ENCODE measurements at regions not wholly inside any gene's neighbourhood (a gene's known extent, or its start where the extent isn't known, plus 50 kb on each side); places are given as distances from the start of the nearest gene placed in this dataset.

- ATAC-seq (replicated peaks in 1 of 2) (no peak), DNase-seq (no peak)
- H3K4me3 Mint-ChIP-seq: no peak overlapping the region
- no peaks in the 10 kb centered on the region for H3K9me3 Mint-ChIP-seq
- no peaks in the 10 kb centered on the region for H3K36me3 Mint-ChIP-seq (ENCODE audit: insufficient read depth in 2 of 2)
- H3K27me3 Mint-ChIP-seq (ENCODE audit: low read depth): no peaks in the 10 kb centered on the region
- H3K27ac Mint-ChIP-seq: no peak overlapping the region
- no peaks in the 10 kb centered on the region for H3K4me1 Mint-ChIP-seq (ENCODE audit: low read depth)
Measured at GRCh38 chr11:92642177-92642931, 327.1 kb upstream of the MTNR1B start.

GRCh38 chr11:92643827-92644226 lies 325.6 kb upstream of the MTNR1B start:
- ATAC-seq (replicated peaks in 1 of 2): no peak
- Mint-ChIP-seq H3K27ac (no peak overlapping the region), H3K4me3 (no peak overlapping the region), H3K9me3 (no peaks in the 10 kb centered on the region), H3K4me1 (ENCODE audit: low read depth) (no peaks in the 10 kb centered on the region), H3K36me3 (ENCODE audit: insufficient read depth in 2 of 2) (no peaks in the 10 kb centered on the region), H3K27me3 (ENCODE audit: low read depth) (no peaks in the 10 kb centered on the region)
- DNase-seq: no peak

- Mint-ChIP-seq H3K4me1 (ENCODE audit: low read depth) (no peaks in the 10 kb centered on the region), H3K4me3 (no peak overlapping the region), H3K27me3 (ENCODE audit: low read depth) (no peaks in the 10 kb centered on the region), H3K9me3 (no peaks in the 10 kb centered on the region), H3K36me3 (ENCODE audit: insufficient read depth in 2 of 2) (no peaks in the 10 kb centered on the region), H3K27ac (no peak overlapping the region)
- no peak for ATAC-seq (replicated peaks in 1 of 2)
- DNase-seq: no peak
Measured at GRCh38 chr11:92644595-92645445, 324.6 kb upstream of the MTNR1B start.

- H3K27me3 Mint-ChIP-seq (ENCODE audit: low read depth): no peaks in the 10 kb centered on the region
- no peak overlapping the region for H3K27ac Mint-ChIP-seq
- H3K9me3 Mint-ChIP-seq: peaks cover 3 to 4% of the 10 kb centered on the region in 2 donors
- no peak overlapping the region for H3K4me3 Mint-ChIP-seq
- no peaks in the 10 kb centered on the region for H3K36me3 Mint-ChIP-seq (ENCODE audit: insufficient read depth in 2 of 2)
- H3K4me1 Mint-ChIP-seq (ENCODE audit: low read depth): no peaks in the 10 kb centered on the region
- no peak for DNase-seq
- no peak for ATAC-seq (replicated peaks in 1 of 2)
Measured at GRCh38 chr11:92651159-92651558, 318.3 kb upstream of the MTNR1B start.

GRCh38 chr11:92653454-92653853 lies 316.0 kb upstream of the MTNR1B start:
- Mint-ChIP-seq H3K4me1 (ENCODE audit: low read depth) (no peaks in the 10 kb centered on the region), H3K36me3 (ENCODE audit: insufficient read depth in 2 of 2) (no peaks in the 10 kb centered on the region), H3K27ac (no peak overlapping the region), H3K4me3 (no peak overlapping the region), H3K9me3 (peaks cover 3 to 4% of the 10 kb centered on the region in 2 donors), H3K27me3 (ENCODE audit: low read depth) (no peaks in the 10 kb centered on the region)
- DNase-seq (no peak), ATAC-seq (replicated peaks in 1 of 2) (no peak)

- Mint-ChIP-seq H3K4me3 (no peak overlapping the region), H3K9me3 (peaks cover 7% of the 10 kb centered on the region in 2 donors), H3K36me3 (ENCODE audit: insufficient read depth in 2 of 2) (no peaks in the 10 kb centered on the region), H3K27me3 (ENCODE audit: low read depth) (no peaks in the 10 kb centered on the region), H3K4me1 (ENCODE audit: low read depth) (no peaks in the 10 kb centered on the region), H3K27ac (no peak overlapping the region)
- no peak for DNase-seq
- ATAC-seq (replicated peaks in 1 of 2): no peak
Measured at GRCh38 chr11:92656783-92657182, 312.7 kb upstream of the MTNR1B start.

GRCh38 chr11:92657226-92657625 lies 312.2 kb upstream of the MTNR1B start:
- H3K36me3 Mint-ChIP-seq (ENCODE audit: insufficient read depth in 2 of 2): no peaks in the 10 kb centered on the region
- no peak overlapping the region for H3K4me3 Mint-ChIP-seq
- DNase-seq (no peak), ATAC-seq (replicated peaks in 1 of 2) (no peak)
- no peak overlapping the region for H3K27ac Mint-ChIP-seq
- no peaks in the 10 kb centered on the region for H3K4me1 Mint-ChIP-seq (ENCODE audit: low read depth)
- H3K9me3 Mint-ChIP-seq: peaks cover 7% of the 10 kb centered on the region in 2 donors
- no peaks in the 10 kb centered on the region for H3K27me3 Mint-ChIP-seq (ENCODE audit: low read depth)

GRCh38 chr11:92658733-92659132 lies 310.7 kb upstream of the MTNR1B start:
- H3K9me3 Mint-ChIP-seq: peaks cover 7 to 9% of the 10 kb centered on the region in 2 donors

GRCh38 chr11:92659793-92660192 lies 309.7 kb upstream of the MTNR1B start:
- H3K27ac Mint-ChIP-seq: no peak overlapping the region

More at GRCh38 chr11:92658733-92659132, 310.7 kb upstream of the MTNR1B start:
- ATAC-seq (replicated peaks in 1 of 2) (no peak), DNase-seq (no peak)
- peaks cover 6% of the 10 kb centered on the region for H3K27me3 Mint-ChIP-seq (ENCODE audit: low read depth)
- no peaks in the 10 kb centered on the region for H3K36me3 Mint-ChIP-seq (ENCODE audit: insufficient read depth in 2 of 2)
- H3K4me1 Mint-ChIP-seq (ENCODE audit: low read depth): no peaks in the 10 kb centered on the region
- H3K27ac Mint-ChIP-seq: no peak overlapping the region
- H3K4me3 Mint-ChIP-seq: no peak overlapping the region

GRCh38 chr11:92662601-92663360 lies 306.7 kb upstream of the MTNR1B start:
- no peak overlapping the region for H3K4me3 Mint-ChIP-seq

More at GRCh38 chr11:92659793-92660192, 309.7 kb upstream of the MTNR1B start:
- no peak for ATAC-seq (replicated peaks in 1 of 2)
- Mint-ChIP-seq H3K4me1 (ENCODE audit: low read depth) (no peaks in the 10 kb centered on the region), H3K4me3 (no peak overlapping the region), H3K36me3 (ENCODE audit: insufficient read depth in 2 of 2) (no peaks in the 10 kb centered on the region), H3K9me3 (peaks cover 7% of the 10 kb centered on the region in 2 donors), H3K27me3 (ENCODE audit: low read depth) (peaks cover 6% of the 10 kb centered on the region)
- DNase-seq: no peak

GRCh38 chr11:92663539-92663938 lies 305.9 kb upstream of the MTNR1B start:
- H3K36me3 Mint-ChIP-seq (ENCODE audit: insufficient read depth in 2 of 2): no peaks in the 10 kb centered on the region
- ATAC-seq (replicated peaks in 1 of 2) (no peak), DNase-seq (no peak)
- no peak overlapping the region for H3K27ac Mint-ChIP-seq
- H3K4me1 Mint-ChIP-seq (ENCODE audit: low read depth): no peaks in the 10 kb centered on the region
- peaks cover 5 to 7% of the 10 kb centered on the region in 2 donors for H3K9me3 Mint-ChIP-seq
- peaks cover 6% of the 10 kb centered on the region for H3K27me3 Mint-ChIP-seq (ENCODE audit: low read depth)
- no peak overlapping the region for H3K4me3 Mint-ChIP-seq

More at GRCh38 chr11:92662601-92663360, 306.7 kb upstream of the MTNR1B start:
- DNase-seq (no peak), ATAC-seq (replicated peaks in 1 of 2) (no peak)
- H3K4me1 Mint-ChIP-seq (ENCODE audit: low read depth): no peaks in the 10 kb centered on the region
- no peak overlapping the region for H3K27ac Mint-ChIP-seq
- H3K27me3 Mint-ChIP-seq (ENCODE audit: low read depth): peaks cover 6% of the 10 kb centered on the region
- peaks cover 5 to 7% of the 10 kb centered on the region in 2 donors for H3K9me3 Mint-ChIP-seq
- no peaks in the 10 kb centered on the region for H3K36me3 Mint-ChIP-seq (ENCODE audit: insufficient read depth in 2 of 2)

GRCh38 chr11:92667486-92668152 lies 301.8 kb upstream of the MTNR1B start:
- DNase-seq (no peak), ATAC-seq (replicated peaks in 1 of 2) (no peak)
- Mint-ChIP-seq H3K36me3 (ENCODE audit: insufficient read depth in 2 of 2) (peaks cover 0 to 1% of the 10 kb centered on the region in 2 donors), H3K27me3 (ENCODE audit: low read depth) (peaks cover 6% of the 10 kb centered on the region), H3K27ac (no peak overlapping the region), H3K4me1 (ENCODE audit: low read depth) (no peaks in the 10 kb centered on the region), H3K9me3 (peaks cover 2 to 6% of the 10 kb centered on the region in 2 donors), H3K4me3 (no peak overlapping the region)

Data from activated T-cell treated with anti-CD3 and anti-CD28 coated beads, Interleukin-2, amount 50 U/mL, for 72 hours (primary cell).